ENCODE measurements at regions not wholly inside any gene's neighbourhood (a gene's known extent, or its start where the extent isn't known, plus 50 kb on each side); places are given as distances from the start of the nearest gene placed in this dataset.

DNA sequence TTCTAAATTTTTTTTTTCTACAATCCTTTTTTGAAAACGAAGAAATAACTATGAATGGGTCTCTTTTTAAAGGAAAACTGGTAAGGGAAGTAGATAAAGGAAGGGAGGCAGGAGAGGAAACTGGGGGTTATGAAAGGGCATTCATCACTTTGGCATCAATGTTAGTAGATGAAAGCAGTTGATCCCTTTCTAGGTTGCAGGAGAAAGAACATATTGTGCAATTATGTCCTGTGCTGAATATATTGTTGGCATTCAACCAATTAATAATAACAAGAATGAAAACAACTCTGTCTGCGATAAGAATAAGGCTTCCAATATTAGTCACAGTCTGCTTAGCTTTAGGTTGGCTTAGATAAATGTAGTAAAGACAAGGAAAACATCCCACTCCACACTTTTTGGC lies 796.8 kb upstream of the KLHL1 start:
- no peak overlapping the region for H2AFZ ChIP-seq (ENCODE audit: low read depth, low read length)
- no peak overlapping the region for H3K18ac ChIP-seq (ENCODE audit: low read depth in 1 of 2, low read length in 2 of 2)
- no peak overlapping the region for H2BK12ac ChIP-seq (ENCODE audit: low read length in 2 of 2)
- 47% methylated on average over 1 of the region's 2 CpGs for WGBS
- no peak for DNase-seq
- H3K36me3 ChIP-seq (ENCODE audit: control insufficient read depth in 1 of 2, insufficient read depth in 2 of 2, low read depth in 1 of 2, low read length in 2 of 2): no peaks in the 10 kb centered on the region
- no peak overlapping the region for H3K9ac ChIP-seq (ENCODE audit: low read length)
- no peak overlapping the region for H2BK15ac ChIP-seq (ENCODE audit: low read depth, poor library complexity, severe bottlenecking)
- H3K4me3 ChIP-seq (ENCODE audit: insufficient read depth in 1 of 2, low read depth in 1 of 2, low read length in 2 of 2): no peak overlapping the region
- no peak overlapping the region for H4K8ac ChIP-seq (ENCODE audit: low read length)
- H3K14ac ChIP-seq (ENCODE audit: low read length in 2 of 2): no peak overlapping the region
- H3K27me3 ChIP-seq (ENCODE audit: control insufficient read depth in 1 of 2, insufficient read depth in 1 of 2, low read length in 2 of 2): no peaks in the 10 kb centered on the region
- no peak overlapping the region for H3K4me2 ChIP-seq (ENCODE audit: low read length, poor library complexity, severe bottlenecking)
- H3K27ac ChIP-seq (ENCODE audit: low read length, poor library complexity, severe bottlenecking): no peak overlapping the region
- no peak overlapping the region for H4K91ac ChIP-seq (ENCODE audit: low read length)
- H3K79me1 ChIP-seq (replicated peaks; ENCODE audit: low read length, poor library complexity, severe bottlenecking): no peaks in the 10 kb centered on the region
- H3K23ac ChIP-seq (ENCODE audit: low read length in 2 of 2): no peak overlapping the region
- no peak overlapping the region for H3K4ac ChIP-seq (ENCODE audit: low read depth in 1 of 2, low read length in 2 of 2)
- no peaks in the 10 kb centered on the region for H3K4me1 ChIP-seq (ENCODE audit: control insufficient read depth, insufficient read depth, low read depth, low read length)
- H2BK120ac ChIP-seq (ENCODE audit: low read depth, low read length): no peak overlapping the region
- peaks cover 4% of the 10 kb centered on the region for H3K9me3 ChIP-seq (ENCODE audit: control insufficient read depth, low read length)
- H2AK5ac ChIP-seq (ENCODE audit: low read length, severe bottlenecking): no peak overlapping the region
- H2BK5ac ChIP-seq (ENCODE audit: low read depth, low read length, poor library complexity, severe bottlenecking): no peak overlapping the region

DNA sequence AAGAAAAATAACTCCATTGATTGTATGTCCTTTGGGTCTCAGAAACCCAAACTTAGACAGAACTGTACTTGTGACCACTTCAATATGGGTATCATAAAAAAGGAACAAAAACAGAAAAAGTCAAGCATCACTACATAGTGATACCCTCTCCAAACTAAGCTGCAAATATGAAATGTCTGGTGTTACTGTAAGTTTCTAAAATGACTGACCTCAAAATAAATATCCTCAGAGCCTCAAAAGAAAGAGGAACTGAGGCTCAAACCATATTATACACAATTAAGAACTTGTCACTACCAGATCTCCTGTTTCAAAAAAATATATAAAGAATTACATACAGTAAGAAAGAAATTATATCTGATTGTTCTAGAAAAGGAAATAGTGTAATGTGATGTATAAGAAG lies 787.9 kb upstream of the KLHL1 start:
- H3K79me1 ChIP-seq (replicated peaks; ENCODE audit: low read length, poor library complexity, severe bottlenecking): no peaks in the 10 kb centered on the region
- no peak overlapping the region for H3K9ac ChIP-seq (ENCODE audit: low read length)
- H2AK5ac ChIP-seq (ENCODE audit: low read length, severe bottlenecking): no peak overlapping the region
- H2BK120ac ChIP-seq (ENCODE audit: low read depth, low read length): no peak overlapping the region
- H3K4me3 ChIP-seq (ENCODE audit: insufficient read depth in 1 of 2, low read depth in 1 of 2, low read length in 2 of 2): no peak overlapping the region
- no peak overlapping the region for H3K18ac ChIP-seq (ENCODE audit: low read depth in 1 of 2, low read length in 2 of 2)
- no peak overlapping the region for H4K91ac ChIP-seq (ENCODE audit: low read length)
- H3K14ac ChIP-seq (ENCODE audit: low read length in 2 of 2): no peak overlapping the region
- no peaks in the 10 kb centered on the region for H3K4me1 ChIP-seq (ENCODE audit: control insufficient read depth, insufficient read depth, low read depth, low read length)
- no peak overlapping the region for H3K27ac ChIP-seq (ENCODE audit: low read length, poor library complexity, severe bottlenecking)
- no peak overlapping the region for H3K4ac ChIP-seq (ENCODE audit: low read depth in 1 of 2, low read length in 2 of 2)
- H3K4me2 ChIP-seq (ENCODE audit: low read length, poor library complexity, severe bottlenecking): no peak overlapping the region
- H3K9me3 ChIP-seq (ENCODE audit: control insufficient read depth, low read length): peaks cover 3% of the 10 kb centered on the region
- H3K23ac ChIP-seq (ENCODE audit: low read length in 2 of 2): no peak overlapping the region
- no peak overlapping the region for H2BK5ac ChIP-seq (ENCODE audit: low read depth, low read length, poor library complexity, severe bottlenecking)
- no peak overlapping the region for H2BK15ac ChIP-seq (ENCODE audit: low read depth, poor library complexity, severe bottlenecking)
- H2AFZ ChIP-seq (ENCODE audit: low read depth, low read length): no peak overlapping the region
- no peaks in the 10 kb centered on the region for H3K27me3 ChIP-seq (ENCODE audit: control insufficient read depth in 1 of 2, insufficient read depth in 1 of 2, low read length in 2 of 2)
- no peak overlapping the region for H4K8ac ChIP-seq (ENCODE audit: low read length)
- DNase-seq: no peak
- H2BK12ac ChIP-seq (ENCODE audit: low read length in 2 of 2): no peak overlapping the region
- H3K36me3 ChIP-seq (ENCODE audit: control insufficient read depth in 1 of 2, insufficient read depth in 2 of 2, low read depth in 1 of 2, low read length in 2 of 2): no peaks in the 10 kb centered on the region

DNA sequence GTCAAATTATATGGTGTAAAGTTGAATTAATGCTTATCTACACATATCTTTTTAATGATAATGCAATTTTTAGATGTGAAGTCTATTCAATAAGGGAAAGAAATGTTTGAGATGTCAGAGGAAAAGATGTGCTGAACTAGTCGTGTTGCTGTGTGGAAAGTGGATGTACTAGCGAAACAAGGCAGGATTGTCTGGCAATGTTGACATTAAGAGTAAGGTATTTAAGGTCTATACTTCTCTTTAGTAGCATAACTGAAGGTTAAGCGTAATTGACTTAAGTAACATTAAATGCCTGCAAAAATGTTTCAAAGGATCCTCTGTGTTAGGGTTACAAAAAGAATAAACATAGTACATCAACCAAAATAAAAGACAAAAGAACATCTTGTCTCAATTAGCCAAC lies 787.3 kb upstream of the KLHL1 start:
- Histone ChIP-seq H2BK12ac (ENCODE audit: low read length in 2 of 2) (no peak overlapping the region), H2BK5ac (ENCODE audit: low read depth, low read length, poor library complexity, severe bottlenecking) (no peak overlapping the region), H3K4me1 (ENCODE audit: control insufficient read depth, insufficient read depth, low read depth, low read length) (no peaks in the 10 kb centered on the region), H3K14ac (ENCODE audit: low read length in 2 of 2) (no peak overlapping the region), H2BK15ac (ENCODE audit: low read depth, poor library complexity, severe bottlenecking) (no peak overlapping the region), H2BK120ac (ENCODE audit: low read depth, low read length) (no peak overlapping the region), H3K4ac (ENCODE audit: low read depth in 1 of 2, low read length in 2 of 2) (no peak overlapping the region), H3K23ac (ENCODE audit: low read length in 2 of 2) (no peak overlapping the region), H3K79me1 (replicated peaks; ENCODE audit: low read length, poor library complexity, severe bottlenecking) (no peaks in the 10 kb centered on the region), H3K18ac (ENCODE audit: low read depth in 1 of 2, low read length in 2 of 2) (no peak overlapping the region), H3K4me3 (ENCODE audit: insufficient read depth in 1 of 2, low read depth in 1 of 2, low read length in 2 of 2) (no peak overlapping the region), H3K9me3 (ENCODE audit: control insufficient read depth, low read length) (peaks cover 3% of the 10 kb centered on the region), H4K91ac (ENCODE audit: low read length) (no peak overlapping the region), H3K27ac (ENCODE audit: low read length, poor library complexity, severe bottlenecking) (no peak overlapping the region), H4K8ac (ENCODE audit: low read length) (no peak overlapping the region), H3K27me3 (ENCODE audit: control insufficient read depth in 1 of 2, insufficient read depth in 1 of 2, low read length in 2 of 2) (no peaks in the 10 kb centered on the region), H2AK5ac (ENCODE audit: low read length, severe bottlenecking) (no peak overlapping the region), H3K36me3 (ENCODE audit: control insufficient read depth in 1 of 2, insufficient read depth in 2 of 2, low read depth in 1 of 2, low read length in 2 of 2) (no peaks in the 10 kb centered on the region), H3K4me2 (ENCODE audit: low read length, poor library complexity, severe bottlenecking) (no peak overlapping the region), H2AFZ (ENCODE audit: low read depth, low read length) (no peak overlapping the region), H3K9ac (ENCODE audit: low read length) (no peak overlapping the region)
- 95% methylated on average over 2 of the region's 3 CpGs for WGBS
- DNase-seq: no peak

DNA sequence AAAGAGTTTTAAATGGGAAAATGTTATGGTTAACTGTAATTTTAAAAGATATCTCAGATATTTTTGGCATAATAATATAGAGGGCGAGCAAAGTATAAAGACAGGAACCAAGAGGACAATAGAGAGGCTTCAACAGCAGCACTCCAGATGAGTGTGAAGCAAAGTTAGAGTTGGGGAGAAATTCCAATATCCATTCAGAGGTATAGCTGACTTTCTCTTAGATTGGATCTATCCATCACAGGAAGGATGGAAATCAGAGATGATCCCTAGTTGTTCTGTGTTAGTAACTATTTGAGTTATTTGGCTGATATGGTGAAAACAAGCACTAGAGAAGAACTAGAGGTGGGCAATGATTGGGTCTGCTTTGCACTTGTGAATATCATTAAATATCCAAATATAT lies 786.0 kb upstream of the KLHL1 start:
- H2AFZ ChIP-seq (ENCODE audit: low read depth, low read length): no peak overlapping the region
- H2BK5ac ChIP-seq (ENCODE audit: low read depth, low read length, poor library complexity, severe bottlenecking): no peak overlapping the region
- H3K14ac ChIP-seq (ENCODE audit: low read length in 2 of 2): no peak overlapping the region
- H3K79me1 ChIP-seq (replicated peaks; ENCODE audit: low read length, poor library complexity, severe bottlenecking): no peaks in the 10 kb centered on the region
- no peak for DNase-seq
- no peak overlapping the region for H3K23ac ChIP-seq (ENCODE audit: low read length in 2 of 2)
- no peak overlapping the region for H3K27ac ChIP-seq (ENCODE audit: low read length, poor library complexity, severe bottlenecking)
- 85% methylated on average over 1 of the region's 1 CpG for WGBS
- H3K4me2 ChIP-seq (ENCODE audit: low read length, poor library complexity, severe bottlenecking): no peak overlapping the region
- no peak overlapping the region for H4K8ac ChIP-seq (ENCODE audit: low read length)
- H2BK120ac ChIP-seq (ENCODE audit: low read depth, low read length): no peak overlapping the region
- H3K9me3 ChIP-seq (ENCODE audit: control insufficient read depth, low read length): peaks cover 3% of the 10 kb centered on the region
- H3K27me3 ChIP-seq (ENCODE audit: control insufficient read depth in 1 of 2, insufficient read depth in 1 of 2, low read length in 2 of 2): no peaks in the 10 kb centered on the region
- no peak overlapping the region for H3K18ac ChIP-seq (ENCODE audit: low read depth in 1 of 2, low read length in 2 of 2)
- no peak overlapping the region for H2AK5ac ChIP-seq (ENCODE audit: low read length, severe bottlenecking)
- no peak overlapping the region for H3K4me3 ChIP-seq (ENCODE audit: insufficient read depth in 1 of 2, low read depth in 1 of 2, low read length in 2 of 2)
- no peak overlapping the region for H4K91ac ChIP-seq (ENCODE audit: low read length)
- no peak overlapping the region for H2BK15ac ChIP-seq (ENCODE audit: low read depth, poor library complexity, severe bottlenecking)
- no peaks in the 10 kb centered on the region for H3K4me1 ChIP-seq (ENCODE audit: control insufficient read depth, insufficient read depth, low read depth, low read length)
- no peak overlapping the region for H3K4ac ChIP-seq (ENCODE audit: low read depth in 1 of 2, low read length in 2 of 2)
- H2BK12ac ChIP-seq (ENCODE audit: low read length in 2 of 2): no peak overlapping the region
- H3K9ac ChIP-seq (ENCODE audit: low read length): no peak overlapping the region
- H3K36me3 ChIP-seq (ENCODE audit: control insufficient read depth in 1 of 2, insufficient read depth in 2 of 2, low read depth in 1 of 2, low read length in 2 of 2): no peaks in the 10 kb centered on the region
